ENCODE measurements at regions not wholly inside any gene's neighbourhood (a gene's known extent, or its start where the extent isn't known, plus 50 kb on each side); places are given as distances from the start of the nearest gene placed in this dataset.
"Not testable (repeated sequence)": the region's sequence is repeated elsewhere in the genome, so short reads cannot be mapped to it uniquely, and the experiment has no call there.

DNA sequence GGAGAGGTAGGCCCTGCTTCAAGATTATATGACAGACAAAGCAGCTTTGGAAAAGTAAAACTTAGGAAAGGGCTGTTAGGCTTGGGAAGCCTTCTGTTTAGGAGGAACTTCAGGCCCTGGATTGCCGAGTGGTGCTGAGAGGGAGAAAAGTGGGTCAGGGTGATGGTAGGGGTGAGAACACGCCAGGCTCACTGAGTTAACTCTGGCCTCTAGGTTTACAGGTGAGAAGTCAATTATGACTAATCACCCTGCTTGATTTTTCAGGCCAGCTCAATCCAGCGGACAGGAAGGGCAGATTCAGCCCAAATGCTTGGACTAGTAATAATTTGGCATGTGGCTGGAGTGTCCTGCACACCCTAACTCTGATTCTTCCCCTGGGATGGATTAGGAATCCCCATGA, 365.1 kb upstream of the LMCD1 start:
- no peak for DNase-seq (ENCODE audit: low read depth)

DNA sequence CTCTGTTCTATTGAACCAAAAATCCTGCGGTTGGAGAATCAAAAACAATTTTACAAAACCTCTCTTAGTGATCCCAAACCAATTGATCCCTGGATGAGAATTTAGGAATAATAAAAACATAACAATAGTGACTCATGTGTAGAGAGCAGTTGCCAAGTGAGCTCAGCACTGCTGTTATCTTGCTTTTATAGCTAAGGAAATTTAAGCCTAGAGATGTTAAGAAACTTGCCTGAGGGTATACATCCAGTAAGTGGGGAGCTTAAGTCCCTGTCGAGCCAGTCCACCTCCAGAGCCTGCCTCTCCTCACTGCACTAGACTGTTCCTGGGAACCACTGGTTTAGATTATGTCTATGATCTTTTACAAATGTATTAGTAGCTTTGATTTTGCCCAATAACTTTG, 358.4 kb upstream of the LMCD1 start:
- DNase-seq (ENCODE audit: low read depth): no peak

DNA sequence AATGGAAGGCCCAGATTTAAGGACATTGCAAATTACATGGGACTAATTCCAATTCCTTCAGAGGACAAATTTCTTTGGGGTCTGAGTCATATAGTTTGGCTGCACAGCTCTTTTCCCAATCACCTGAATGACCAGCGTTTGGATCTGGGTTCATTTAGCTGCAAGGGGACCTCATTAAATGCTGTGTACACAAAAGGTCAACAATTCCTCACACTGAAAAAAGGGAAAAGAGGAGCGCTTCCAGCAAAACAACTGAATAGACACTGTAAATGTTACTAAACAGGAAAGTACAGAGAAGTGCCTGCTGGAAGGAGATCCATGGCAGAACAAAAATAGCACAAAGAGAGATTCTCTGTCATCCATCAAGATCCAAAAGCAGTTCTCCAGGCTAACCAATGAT, 356.0 kb upstream of the LMCD1 start:
- DNase-seq (ENCODE audit: low read depth): no peak

DNA sequence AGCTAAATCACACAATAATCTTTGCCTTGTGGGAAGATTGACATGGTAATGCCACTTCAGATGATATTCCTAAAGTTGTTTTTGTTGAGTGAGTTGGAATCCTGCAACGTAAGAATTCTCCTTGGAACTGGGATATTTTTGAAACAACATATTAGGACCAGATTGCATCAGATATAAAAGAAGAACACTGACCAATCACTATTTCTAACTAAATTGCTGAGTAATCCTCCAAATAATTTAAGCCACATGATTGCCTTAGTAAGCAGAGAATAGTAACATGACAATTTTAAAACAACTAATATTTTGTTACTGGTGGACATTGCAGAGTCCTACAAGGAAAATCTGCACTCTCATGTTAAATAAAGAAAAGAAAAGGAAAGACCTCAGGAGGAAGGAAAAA, 353.9 kb upstream of the LMCD1 start:
- no peak for DNase-seq (ENCODE audit: low read depth)

DNA sequence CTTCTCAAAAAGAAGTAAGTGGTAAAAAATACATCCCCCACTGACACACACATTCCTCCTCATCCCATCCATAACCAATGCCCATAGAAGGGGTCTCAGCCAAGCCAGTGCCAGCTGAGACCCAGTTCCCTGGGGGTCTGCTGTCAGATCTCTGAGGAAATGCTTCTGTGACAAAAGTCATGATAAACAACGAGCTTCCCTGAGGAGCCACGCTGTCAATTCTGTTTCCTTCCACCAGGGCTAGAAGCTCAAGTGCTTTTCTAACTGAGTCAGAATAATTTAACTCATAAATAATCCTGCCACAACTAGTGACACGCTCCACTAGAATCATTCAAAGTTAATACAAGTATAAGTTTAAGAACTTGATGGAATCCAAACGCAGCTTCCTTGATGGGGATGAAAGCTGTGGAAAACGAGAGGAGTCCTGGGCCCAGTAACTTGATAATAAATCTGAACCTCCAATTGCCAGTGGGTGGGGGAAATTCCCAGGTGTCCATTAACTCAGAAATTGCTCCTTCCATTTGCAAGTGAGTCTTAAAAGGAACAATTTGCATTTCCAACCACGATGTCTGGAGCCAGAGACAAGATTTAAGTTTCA, 348.7 kb upstream of the LMCD1 start:
- no peak for DNase-seq (ENCODE audit: low read depth)

DNA sequence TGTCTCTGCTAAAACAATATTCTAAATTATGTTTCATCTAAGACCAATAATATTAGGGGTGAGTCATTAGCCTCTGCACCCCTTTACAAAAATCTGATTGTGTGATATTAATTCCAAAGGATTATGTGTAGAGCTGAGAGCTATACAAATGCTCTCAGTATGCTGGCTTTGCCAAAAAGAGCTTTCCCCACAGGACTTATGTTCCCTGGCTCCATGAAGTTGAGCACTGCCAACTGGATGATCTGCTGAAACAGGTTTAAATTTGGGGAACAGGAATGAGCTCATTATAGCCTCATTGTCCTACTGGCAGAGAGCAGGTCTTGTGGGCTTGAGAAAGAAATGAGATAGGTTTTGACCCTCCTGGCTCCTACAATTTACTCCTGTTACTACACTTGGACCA, 347.8 kb upstream of the LMCD1 start:
- DNase-seq (ENCODE audit: low read depth): no peak

DNA sequence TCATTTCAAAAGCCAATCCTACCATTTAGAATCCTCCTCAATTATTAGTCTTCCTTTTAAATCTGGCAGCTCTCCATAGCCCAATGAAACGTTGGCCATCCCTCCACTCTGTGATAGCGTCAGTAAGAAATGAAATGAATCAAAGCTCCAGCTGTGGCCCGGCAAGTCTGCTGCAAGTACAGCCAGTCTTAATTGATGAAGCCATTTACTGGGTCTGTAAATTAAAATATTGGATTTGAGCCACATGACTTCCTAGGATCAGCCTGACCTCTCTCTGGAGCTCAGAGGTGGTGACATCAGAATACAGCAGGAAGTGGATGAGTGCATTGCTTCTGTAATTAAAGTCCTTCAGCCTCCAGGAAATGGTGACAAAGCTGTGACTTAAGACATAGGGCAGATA, 347.0 kb upstream of the LMCD1 start:
- no peak for DNase-seq (ENCODE audit: low read depth)

DNA sequence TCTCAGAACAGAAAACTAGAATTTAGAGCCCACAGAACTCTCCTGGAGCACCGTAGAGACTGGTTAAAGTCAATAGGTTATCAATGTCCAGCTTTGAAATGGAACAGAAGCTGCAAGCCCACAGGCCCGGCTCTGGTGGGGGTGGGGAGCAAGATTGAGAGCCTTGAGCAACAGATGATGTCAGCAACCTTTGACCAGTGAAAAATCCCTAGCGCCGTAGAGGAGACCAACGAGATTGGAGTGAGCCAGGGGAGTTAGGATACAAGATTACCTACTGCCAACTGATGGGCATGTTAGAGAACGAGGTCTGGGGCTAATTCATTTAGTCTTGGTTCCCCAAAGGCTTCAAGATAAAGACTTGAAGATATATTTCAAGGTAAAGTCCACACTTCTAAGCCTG, 345.5 kb upstream of the LMCD1 start:
- DNase-seq (ENCODE audit: low read depth): no peak

DNA sequence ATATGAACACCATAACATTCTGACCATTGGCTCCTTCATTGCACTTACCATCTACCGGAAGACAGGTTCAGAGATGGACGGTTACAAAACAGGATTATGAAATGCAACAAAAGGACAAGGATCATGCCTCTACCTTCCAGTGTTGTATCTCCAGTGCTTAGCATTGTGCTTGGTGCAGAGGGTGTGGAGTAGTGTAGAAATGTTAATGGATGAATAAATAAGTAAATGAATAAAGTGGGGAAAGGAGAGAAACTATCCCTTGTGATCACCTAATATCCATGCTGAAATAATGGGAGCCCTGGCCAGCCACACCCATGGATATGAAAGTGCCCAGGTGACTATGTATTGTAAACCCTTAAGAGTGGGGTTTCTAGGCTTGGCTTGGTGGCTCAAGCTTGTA, 344.8 kb upstream of the LMCD1 start:
- no peak for DNase-seq (ENCODE audit: low read depth)

DNA sequence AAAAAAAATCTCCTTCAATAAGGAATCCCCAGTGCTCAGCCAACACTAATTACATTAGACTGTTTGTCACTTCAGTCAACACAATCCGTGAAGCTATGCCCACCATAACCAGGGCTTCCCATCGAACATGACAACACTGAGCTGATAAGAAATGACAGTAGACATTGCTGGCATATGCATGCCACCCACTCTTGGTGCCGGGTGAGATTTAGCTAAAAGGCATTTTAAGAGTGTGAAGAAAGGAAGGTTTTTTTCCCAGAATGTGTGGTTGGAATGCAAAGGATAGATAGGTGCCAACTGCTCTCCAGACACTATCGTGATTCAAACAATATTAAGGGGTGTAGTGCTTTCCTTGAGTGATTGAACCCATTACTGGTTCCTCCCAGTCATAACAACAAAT, 344.0 kb upstream of the LMCD1 start:
- DNase-seq (ENCODE audit: low read depth): no peak

DNA sequence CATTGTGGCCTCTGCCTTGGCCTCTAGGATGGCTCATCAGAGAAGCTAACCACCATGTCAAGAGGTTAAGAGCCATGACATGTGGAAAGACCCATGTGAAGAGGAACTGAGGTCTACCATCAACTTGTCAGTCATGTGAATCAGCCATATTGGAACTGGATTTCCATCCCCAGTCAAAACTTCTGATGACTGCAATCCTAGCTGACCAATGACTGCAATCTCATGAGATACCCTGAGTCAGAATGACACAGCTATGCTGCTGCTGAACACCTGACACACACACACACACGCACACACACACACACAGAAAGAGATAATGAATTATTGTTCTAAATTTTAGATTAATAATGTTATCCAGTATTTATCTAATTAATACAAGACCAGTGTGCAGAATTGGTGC, 337.5 kb upstream of the LMCD1 start:
- no peak for DNase-seq (ENCODE audit: low read depth)

DNA sequence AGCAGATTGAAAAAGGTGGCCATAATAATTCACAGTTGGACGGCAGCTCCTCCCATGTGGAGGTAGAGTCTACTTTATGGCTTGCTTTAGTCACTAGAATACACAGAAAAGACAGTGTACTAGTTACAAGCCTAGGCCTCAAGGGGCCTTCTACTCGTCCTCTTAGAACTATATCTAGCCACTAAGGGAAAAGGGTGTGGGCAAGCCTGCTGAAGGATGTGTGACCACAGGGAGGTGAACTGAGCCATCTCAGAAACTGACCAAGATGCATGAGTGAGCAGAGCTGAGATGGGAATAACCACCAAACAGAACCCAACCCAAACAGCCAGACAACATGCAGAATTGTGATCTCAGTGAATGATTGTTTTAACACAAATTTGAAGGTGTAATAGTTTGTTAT, 335.6 kb upstream of the LMCD1 start:
- no peak for DNase-seq (ENCODE audit: low read depth)

DNA sequence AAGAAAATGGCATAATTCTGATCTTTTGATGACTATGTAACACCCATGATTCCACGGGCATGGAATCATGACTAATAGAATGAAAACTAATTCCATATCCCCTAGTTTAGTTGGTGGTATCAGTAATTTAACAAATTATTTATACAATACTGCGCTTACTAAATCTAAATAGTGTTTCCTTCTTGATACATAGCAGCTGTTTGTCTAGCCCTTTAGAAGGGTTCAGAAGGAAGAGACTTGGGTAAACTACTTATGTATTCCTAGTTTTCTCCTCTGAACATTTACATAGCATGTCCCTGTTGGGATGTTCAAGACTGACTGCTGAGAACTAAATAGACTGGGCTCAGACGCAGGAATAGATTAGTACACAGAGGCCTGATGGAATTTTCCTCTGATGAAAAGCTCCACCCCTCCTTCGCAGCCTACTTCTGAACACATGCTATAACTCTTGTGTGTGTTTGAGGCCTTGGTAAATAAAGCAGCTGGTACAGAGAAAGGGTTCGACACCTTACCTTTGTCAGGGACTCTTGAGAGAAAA, 330.6 kb upstream of the LMCD1 start:
- DNase-seq (ENCODE audit: low read depth): no peak

DNA sequence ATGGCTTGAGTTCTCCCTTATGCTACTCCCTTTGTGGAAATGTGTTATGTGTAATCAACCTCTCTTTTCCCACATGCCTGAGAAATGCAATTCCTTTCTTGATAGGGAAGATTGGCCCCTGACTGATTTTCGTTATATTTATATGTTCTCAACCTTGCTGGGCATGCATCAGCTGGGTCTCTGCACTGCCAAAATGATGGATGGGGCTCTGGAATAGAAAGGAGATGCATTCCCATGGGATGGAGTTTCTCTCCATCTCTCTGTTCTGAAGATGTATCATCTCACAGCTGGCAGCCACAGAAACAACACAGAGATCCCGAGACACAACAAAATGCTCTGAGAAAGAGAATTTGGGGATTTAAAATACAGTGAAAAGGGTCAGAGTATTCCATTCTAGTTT, 327.7 kb upstream of the LMCD1 start:
- no peak for DNase-seq (ENCODE audit: low read depth)

DNA sequence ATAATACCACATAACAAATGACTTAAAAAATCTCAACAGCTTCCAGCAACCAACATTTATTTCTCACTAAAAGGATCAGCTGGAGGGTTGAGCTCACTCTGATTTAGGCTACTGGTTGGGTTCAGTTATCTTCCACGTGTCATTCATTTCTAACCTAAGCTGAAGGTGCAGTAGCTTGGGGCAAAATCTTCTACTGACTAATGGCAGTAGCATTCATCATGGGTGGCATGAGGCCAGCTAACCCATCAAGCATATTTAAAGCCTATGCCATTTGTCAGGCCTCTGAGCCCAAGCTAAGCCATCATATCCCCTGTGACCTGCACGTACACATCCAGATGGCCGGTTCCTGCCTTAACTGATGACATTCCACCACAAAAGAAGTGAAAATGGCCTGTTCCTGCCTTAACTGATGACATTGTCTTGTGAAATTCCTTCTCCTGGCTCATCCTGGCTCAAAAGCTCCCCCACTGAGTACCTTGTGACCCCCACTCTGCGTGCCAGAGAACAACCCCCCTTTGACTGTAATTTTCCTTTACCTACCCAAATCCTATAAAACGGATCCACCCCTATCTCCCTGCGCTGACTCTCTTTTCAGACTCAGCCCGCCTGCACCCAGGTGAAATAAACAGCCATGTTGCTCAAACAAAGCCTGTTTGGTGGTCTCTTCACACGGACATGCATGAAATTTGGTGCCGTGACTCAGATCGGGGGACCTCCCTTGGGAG, 324.7 kb upstream of the LMCD1 start:
- DNase-seq (ENCODE audit: low read depth): not testable (repeated sequence)

DNA sequence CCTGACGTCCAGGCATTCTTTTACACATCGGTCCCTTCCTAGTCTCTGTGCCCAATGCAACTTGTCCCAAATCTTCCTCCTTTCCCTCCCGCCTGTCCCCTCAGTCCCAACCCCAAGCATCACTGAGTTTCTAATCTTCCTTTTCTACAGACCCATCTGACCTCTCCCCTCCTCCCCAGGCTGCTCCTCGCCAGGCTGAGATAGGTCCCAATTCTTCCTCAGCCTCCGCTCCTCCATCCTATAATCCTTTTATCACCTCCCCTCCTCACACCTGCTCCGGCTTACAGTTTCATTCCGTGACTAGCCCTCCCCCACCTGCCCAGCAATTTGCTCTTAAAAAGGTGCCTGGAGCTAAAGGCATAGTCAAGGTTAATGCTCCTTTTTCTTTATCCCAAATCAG, 323.1 kb upstream of the LMCD1 start:
- not testable (repeated sequence) for DNase-seq (ENCODE audit: low read depth)

DNA sequence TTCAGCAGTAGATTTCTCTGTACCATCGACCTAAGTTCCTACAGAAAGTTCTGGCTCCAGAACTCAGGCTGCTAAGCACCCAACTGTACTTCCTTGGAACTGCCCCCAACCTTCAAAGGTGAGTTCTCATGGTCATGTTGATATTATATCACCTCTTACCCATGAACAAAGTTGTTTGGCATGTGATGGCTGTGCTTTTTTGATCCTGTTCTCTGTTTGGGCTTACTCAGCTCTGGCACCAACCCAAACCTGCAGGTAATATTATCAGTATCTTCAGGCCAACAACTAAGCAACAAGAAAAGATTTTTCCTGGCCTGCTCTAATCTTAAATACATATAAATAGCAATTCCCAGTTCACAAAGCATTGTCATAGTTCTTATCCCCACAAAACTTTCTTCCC, 318.7 kb upstream of the LMCD1 start:
- DNase-seq (ENCODE audit: low read depth): no peak

DNA sequence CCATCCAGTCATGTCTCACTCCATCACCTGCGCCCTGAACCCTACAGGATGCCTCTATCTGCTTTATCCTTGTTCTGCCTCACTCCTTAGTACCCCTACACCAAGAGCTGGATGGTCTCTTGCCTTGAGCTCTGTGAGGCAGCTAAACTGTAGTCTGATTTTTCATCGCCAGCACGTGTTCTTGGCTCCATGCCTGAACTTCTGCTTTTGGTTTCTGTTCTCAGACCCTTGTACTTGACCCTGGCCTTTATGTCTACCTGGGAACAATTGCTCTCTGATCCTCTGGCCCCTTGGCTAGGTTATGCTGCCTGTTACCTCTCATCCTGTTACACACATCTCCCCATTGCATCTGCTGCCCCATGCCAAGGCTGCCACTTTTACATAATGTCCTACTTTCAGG, 318.0 kb upstream of the LMCD1 start:
- no peak for DNase-seq (ENCODE audit: low read depth)

DNA sequence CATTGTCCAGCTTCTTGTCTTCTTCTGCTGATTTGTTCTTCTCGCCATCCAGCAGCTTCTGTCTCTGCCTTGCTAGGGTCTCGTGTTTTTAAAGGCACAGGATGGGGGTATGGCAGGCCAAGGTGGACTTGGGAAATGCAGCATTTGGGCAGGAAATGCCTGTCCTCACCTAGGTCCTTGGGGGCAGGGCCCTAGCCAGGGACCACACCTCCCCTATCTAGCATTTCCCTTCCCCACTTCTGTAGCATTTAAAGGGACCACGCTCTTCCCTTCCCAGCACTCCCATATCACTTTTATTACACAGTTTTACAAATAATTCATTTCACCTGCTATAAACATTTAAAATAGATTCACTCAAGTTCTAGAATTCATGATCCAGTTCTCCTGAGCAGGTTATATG, 315.4 kb upstream of the LMCD1 start:
- no peak for DNase-seq (ENCODE audit: low read depth)

DNA sequence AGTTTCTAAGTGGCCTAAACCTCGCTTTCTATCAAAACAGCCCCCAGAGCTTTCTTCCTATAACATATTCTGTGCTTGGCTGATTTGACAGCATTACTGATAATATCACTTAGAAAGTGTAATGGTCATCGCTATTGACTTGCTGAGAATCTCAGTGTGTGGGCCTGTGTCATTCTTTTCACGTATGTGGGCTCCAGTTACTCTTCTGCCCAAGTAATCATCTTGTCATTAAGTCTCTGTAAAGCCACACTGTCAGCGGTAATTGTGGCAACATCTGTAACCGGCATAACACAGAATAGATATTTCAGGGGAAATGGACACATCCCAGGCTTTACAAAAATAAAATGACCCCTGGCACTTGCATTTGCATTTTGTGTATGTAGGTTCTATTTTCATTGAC, 313.6 kb upstream of the LMCD1 start:
- no peak for DNase-seq (ENCODE audit: low read depth)

DNA sequence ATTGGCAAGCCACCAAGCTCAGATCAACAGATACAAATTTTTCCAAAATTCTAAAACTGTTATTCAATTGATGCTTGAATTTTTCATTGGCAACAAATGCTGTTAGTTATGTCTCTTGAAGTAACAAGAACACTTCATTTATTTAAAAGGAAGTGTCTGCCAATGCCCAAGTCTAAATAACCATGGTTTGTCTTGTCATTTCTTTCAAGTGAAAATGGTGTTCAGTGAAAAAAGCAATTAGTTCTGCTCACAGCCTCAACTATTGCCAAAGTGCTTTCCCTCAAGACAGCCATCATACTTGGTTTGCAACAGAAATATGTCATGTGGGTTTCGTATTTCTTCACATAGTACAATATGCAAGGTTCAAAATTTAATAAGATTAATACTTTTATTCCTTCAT, 312.6 kb upstream of the LMCD1 start:
- DNase-seq (ENCODE audit: low read depth): no peak

DNA sequence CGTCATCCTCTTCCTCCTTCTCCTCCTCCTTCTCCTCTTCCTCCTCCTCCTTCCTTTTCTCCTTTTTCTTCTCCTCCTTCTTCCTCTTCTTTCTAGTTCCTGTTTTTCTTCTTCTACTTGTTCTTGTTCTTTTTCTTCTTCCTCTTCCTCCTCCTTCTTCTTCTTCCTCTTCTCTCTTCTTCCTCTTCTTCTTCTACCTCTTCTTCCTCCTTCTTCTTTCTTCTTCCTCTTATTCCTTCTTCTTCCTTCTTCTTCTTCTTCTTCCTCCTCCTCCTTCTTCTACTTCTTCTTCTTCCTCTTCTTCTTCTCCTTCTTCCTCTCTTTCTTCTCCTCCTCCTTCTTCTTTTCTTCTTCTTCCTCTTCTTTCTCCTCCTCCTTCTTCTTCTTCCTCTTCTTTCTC, 310.2 kb upstream of the LMCD1 start:
- no peak for DNase-seq (ENCODE audit: low read depth)

DNA sequence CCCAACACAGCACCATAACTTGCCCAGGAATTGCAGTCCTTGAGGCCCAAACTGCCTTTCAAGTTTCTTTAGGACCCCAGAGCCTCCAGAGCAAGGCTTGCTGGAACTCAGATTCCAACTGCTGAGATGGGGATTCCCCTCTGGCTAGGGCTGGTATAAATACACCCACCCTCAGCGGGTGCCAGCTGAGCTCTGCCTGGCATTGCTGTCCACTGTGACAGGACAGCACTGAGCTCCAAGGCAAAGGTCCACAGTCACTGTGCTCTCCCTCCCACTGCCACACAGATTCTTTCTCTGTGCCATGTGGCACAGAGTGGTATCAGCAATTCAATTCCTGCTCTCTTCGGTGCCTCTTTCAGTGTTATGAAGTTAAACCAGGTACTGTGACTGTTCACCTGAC, 304.2 kb upstream of the LMCD1 start:
- no peak for DNase-seq (ENCODE audit: low read depth)

DNA sequence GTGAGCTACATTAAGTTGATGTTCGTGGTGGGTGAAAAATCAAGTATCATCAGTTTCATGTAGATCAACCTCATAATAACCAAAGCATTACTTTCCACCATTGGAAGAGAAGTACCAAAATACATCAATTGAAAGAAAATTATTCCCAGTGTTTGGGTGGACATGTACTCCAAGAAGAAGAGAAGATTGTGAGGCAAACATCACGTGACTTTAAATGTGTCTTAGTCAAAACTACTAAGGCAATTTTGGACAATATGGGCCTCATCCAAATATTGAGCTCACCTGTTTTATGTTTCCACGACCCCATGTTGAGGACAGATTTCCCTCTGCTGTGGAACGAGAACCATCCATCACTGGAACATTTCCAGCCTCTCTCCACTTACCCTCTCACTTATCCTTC, 303.0 kb upstream of the LMCD1 start:
- DNase-seq (ENCODE audit: low read depth): no peak

Measured in Daoy (cell line).